22Rv1 (cell line): ENCODE measurements at regions not wholly inside any gene's neighbourhood (a gene's known extent, or its start where the extent isn't known, plus 50 kb on each side); places are given as distances from the start of the nearest gene placed in this dataset.

ENCODE experiments used
- CTCF ChIP-seq: fragments of 450-650 bp; IDR thresholded peaks from 2 replicates; pipeline ENCODE4 v1.5.1; 2017; ENCODE audit warnings: mild to moderate bottlenecking
- ZFX ChIP-seq: fragments of 450-650 bp; IDR thresholded peaks from 2 replicates; pipeline ENCODE4 v1.6.1; 2017; ENCODE audit warnings: antibody characterized with exemption, borderline replicate concordance

GRCh38 chr5:15079566-15079965, 208.0 kb upstream of the ANKH start:
- no peak for TF ChIP-seq CTCF
- TF ChIP-seq ZFX = no peak
